ENCODE measurements at regions not wholly inside any gene's neighbourhood (a gene's known extent, or its start where the extent isn't known, plus 50 kb on each side); places are given as distances from the start of the nearest gene placed in this dataset.

DNA sequence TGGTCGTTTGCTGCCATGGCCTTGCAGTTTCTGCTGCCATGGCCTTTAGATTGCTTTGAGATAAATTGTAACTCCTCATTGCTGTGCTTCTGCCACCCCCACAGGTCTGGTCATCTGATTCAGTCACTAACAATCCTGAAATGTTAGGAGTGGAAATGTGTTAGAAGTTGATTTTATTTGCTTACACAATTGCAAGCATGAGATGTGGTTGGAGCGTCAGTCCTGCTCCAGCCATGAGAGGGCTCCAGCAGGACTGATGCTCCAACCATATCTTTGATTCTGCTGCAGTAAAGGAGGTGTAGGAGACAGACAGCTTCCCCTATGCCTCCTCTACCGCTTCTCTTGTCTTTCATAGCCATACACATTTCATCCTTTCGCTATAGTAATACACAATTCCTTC is 226.8 kb upstream of the RGS6 start:
- TF ChIP-seq CTCF (IDR thresholded peaks at IDR 0.05) (no peak), POLR2AphosphoS5 (IDR thresholded peaks at IDR 0.05) (no peak), POLR2A (IDR thresholded peaks at IDR 0.05; ENCODE audit: low read depth) (no peak), EP300 (IDR thresholded peaks at IDR 0.05) (no peak)

All from esophagus muscularis mucosa (tissue), 4 donors.